ENCODE measurements at regions not wholly inside any gene's neighbourhood (a gene's known extent, or its start where the extent isn't known, plus 50 kb on each side); places are given as distances from the start of the nearest gene placed in this dataset.

DNA sequence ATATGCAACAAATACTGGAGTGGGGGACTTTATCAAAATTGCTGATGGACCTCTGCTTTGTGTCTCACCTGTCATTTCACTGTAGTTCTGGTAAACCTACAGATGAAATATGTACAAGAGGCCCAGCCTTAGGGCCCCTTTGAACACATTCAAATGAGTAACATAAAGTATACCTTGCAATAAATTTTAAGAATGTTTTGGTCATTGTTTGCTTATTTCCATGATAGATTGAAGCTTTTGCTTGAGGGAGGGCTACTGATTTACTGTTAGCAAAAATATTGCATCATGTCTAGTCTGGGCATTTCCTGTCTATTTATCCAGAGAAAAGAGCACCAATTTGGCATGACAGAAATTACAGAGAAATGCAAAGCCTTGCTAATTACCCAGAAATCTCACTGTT lies 705.5 kb upstream of the PCDH9 start:
- TF ChIP-seq, protein P1, sequence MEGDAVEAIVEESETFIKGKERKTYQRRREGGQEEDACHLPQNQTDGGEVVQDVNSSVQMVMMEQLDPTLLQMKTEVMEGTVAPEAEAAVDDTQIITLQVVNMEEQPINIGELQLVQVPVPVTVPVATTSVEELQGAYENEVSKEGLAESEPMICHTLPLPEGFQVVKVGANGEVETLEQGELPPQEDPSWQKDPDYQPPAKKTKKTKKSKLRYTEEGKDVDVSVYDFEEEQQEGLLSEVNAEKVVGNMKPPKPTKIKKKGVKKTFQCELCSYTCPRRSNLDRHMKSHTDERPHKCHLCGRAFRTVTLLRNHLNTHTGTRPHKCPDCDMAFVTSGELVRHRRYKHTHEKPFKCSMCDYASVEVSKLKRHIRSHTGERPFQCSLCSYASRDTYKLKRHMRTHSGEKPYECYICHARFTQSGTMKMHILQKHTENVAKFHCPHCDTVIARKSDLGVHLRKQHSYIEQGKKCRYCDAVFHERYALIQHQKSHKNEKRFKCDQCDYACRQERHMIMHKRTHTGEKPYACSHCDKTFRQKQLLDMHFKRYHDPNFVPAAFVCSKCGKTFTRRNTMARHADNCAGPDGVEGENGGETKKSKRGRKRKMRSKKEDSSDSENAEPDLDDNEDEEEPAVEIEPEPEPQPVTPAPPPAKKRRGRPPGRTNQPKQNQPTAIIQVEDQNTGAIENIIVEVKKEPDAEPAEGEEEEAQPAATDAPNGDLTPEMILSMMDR (tag by site-specific recombination; IDR thresholded peaks at IDR 0.05), result no peak
- no peak for TF ChIP-seq ZBTB1 (tag by site-specific recombination; IDR thresholded peaks at IDR 0.05)
- no peak for TF ChIP-seq ZNF791 (tag by site-specific recombination; IDR thresholded peaks at IDR 0.05)
- no peak for TF ChIP-seq ZBTB21 (tag by site-specific recombination; IDR thresholded peaks at IDR 0.05)
- TF ChIP-seq, protein P2, sequence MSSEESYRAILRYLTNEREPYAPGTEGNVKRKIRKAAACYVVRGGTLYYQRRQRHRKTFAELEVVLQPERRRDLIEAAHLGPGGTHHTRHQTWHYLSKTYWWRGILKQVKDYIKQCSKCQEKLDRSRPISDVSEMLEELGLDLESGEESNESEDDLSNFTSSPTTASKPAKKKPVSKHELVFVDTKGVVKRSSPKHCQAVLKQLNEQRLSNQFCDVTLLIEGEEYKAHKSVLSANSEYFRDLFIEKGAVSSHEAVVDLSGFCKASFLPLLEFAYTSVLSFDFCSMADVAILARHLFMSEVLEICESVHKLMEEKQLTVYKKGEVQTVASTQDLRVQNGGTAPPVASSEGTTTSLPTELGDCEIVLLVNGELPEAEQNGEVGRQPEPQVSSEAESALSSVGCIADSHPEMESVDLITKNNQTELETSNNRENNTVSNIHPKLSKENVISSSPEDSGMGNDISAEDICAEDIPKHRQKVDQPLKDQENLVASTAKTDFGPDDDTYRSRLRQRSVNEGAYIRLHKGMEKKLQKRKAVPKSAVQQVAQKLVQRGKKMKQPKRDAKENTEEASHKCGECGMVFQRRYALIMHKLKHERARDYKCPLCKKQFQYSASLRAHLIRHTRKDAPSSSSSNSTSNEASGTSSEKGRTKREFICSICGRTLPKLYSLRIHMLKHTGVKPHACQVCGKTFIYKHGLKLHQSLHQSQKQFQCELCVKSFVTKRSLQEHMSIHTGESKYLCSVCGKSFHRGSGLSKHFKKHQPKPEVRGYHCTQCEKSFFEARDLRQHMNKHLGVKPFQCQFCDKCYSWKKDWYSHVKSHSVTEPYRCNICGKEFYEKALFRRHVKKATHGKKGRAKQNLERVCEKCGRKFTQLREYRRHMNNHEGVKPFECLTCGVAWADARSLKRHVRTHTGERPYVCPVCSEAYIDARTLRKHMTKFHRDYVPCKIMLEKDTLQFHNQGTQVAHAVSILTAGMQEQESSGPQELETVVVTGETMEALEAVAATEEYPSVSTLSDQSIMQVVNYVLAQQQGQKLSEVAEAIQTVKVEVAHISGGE (tag by site-specific recombination; conservative IDR thresholded peaks at IDR 0.05; ENCODE audit: low read depth), result no peak
- TF ChIP-seq, protein P3, sequence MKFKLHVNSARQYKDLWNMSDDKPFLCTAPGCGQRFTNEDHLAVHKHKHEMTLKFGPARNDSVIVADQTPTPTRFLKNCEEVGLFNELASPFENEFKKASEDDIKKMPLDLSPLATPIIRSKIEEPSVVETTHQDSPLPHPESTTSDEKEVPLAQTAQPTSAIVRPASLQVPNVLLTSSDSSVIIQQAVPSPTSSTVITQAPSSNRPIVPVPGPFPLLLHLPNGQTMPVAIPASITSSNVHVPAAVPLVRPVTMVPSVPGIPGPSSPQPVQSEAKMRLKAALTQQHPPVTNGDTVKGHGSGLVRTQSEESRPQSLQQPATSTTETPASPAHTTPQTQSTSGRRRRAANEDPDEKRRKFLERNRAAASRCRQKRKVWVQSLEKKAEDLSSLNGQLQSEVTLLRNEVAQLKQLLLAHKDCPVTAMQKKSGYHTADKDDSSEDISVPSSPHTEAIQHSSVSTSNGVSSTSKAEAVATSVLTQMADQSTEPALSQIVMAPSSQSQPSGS (tag by site-specific recombination; IDR thresholded peaks at IDR 0.05; ENCODE audit: low read depth), result no peak
